ENCODE measurements at regions not wholly inside any gene's neighbourhood (a gene's known extent, or its start where the extent isn't known, plus 50 kb on each side); places are given as distances from the start of the nearest gene placed in this dataset.

GRCh38 chrX:46374371-46374770 lies 170.8 kb downstream of the ZNF674 start:
- no peak overlapping the region for H3K27ac ChIP-seq
- no peaks in the 10 kb centered on the region for H3K4me1 ChIP-seq
- no peak for TF ChIP-seq CTCF (IDR thresholded peaks at IDR 0.05)
- no peak for TF ChIP-seq POLR2AphosphoS5 (IDR thresholded peaks at IDR 0.05; ENCODE audit: insufficient read depth in 1 of 2, low read depth in 1 of 2)
- no peak for TF ChIP-seq POLR2A (IDR thresholded peaks at IDR 0.05)
- intact Hi-C loops (cut with DNase I): no loop called here
- H3K4me3 ChIP-seq: no peak overlapping the region
- no peaks in the 10 kb centered on the region for H3K27me3 ChIP-seq
- no peaks in the 10 kb centered on the region for H3K36me3 ChIP-seq
- H3K9me3 ChIP-seq: no peaks in the 10 kb centered on the region
- DNase-seq (ENCODE audit: extremely low spot score in 2 of 2): no peak

GRCh38 chrX:46367491-46367890 lies 177.7 kb downstream of the ZNF674 start:
- TF ChIP-seq CTCF (IDR thresholded peaks at IDR 0.05) (no peak), POLR2A (IDR thresholded peaks at IDR 0.05) (no peak), POLR2AphosphoS5 (IDR thresholded peaks at IDR 0.05; ENCODE audit: insufficient read depth in 1 of 2, low read depth in 1 of 2) (no peak)
- no peaks in the 10 kb centered on the region for H3K9me3 ChIP-seq
- no peaks in the 10 kb centered on the region for H3K27me3 ChIP-seq
- H3K4me3 ChIP-seq: no peak overlapping the region
- no peak overlapping the region for H3K27ac ChIP-seq
- H3K36me3 ChIP-seq: no peaks in the 10 kb centered on the region
- no peak for DNase-seq (ENCODE audit: extremely low spot score in 2 of 2)
- intact Hi-C loops (cut with DNase I): no loop called here
- no peaks in the 10 kb centered on the region for H3K4me1 ChIP-seq

GRCh38 chrX:46366381-46367207 lies 178.6 kb downstream of the ZNF674 start:
- Histone ChIP-seq H3K27ac (no peak overlapping the region), H3K36me3 (no peaks in the 10 kb centered on the region), H3K9me3 (no peaks in the 10 kb centered on the region), H3K4me3 (no peak overlapping the region), H3K27me3 (no peaks in the 10 kb centered on the region), H3K4me1 (no peaks in the 10 kb centered on the region)
- TF ChIP-seq CTCF (IDR thresholded peaks at IDR 0.05) (no peak), POLR2A (IDR thresholded peaks at IDR 0.05) (no peak), POLR2AphosphoS5 (IDR thresholded peaks at IDR 0.05; ENCODE audit: insufficient read depth in 1 of 2, low read depth in 1 of 2) (no peak)
- intact Hi-C loops (cut with DNase I): no loop called here
- no peak for DNase-seq (ENCODE audit: extremely low spot score in 2 of 2)

GRCh38 chrX:46354481-46354880 lies 190.7 kb downstream of the ZNF674 start:
- TF ChIP-seq POLR2AphosphoS5 (IDR thresholded peaks at IDR 0.05; ENCODE audit: insufficient read depth in 1 of 2, low read depth in 1 of 2): no peak
- no peak for TF ChIP-seq CTCF (IDR thresholded peaks at IDR 0.05)
- no peak for TF ChIP-seq POLR2A (IDR thresholded peaks at IDR 0.05)
- Histone ChIP-seq H3K9me3 (no peaks in the 10 kb centered on the region), H3K27ac (no peak overlapping the region), H3K4me1 (no peaks in the 10 kb centered on the region), H3K4me3 (no peak overlapping the region), H3K36me3 (no peaks in the 10 kb centered on the region), H3K27me3 (no peaks in the 10 kb centered on the region)
- intact Hi-C loops (cut with DNase I): no loop called here
- no peak for DNase-seq (ENCODE audit: extremely low spot score in 2 of 2)

GRCh38 chrX:46341767-46342322 lies 203.4 kb downstream of the ZNF674 start:
- TF ChIP-seq POLR2AphosphoS5 (IDR thresholded peaks at IDR 0.05; ENCODE audit: insufficient read depth in 1 of 2, low read depth in 1 of 2): no peak
- no peak for TF ChIP-seq POLR2A (IDR thresholded peaks at IDR 0.05)
- no peak for TF ChIP-seq CTCF (IDR thresholded peaks at IDR 0.05)
- intact Hi-C loops (cut with DNase I): no loop called here
- H3K4me1 ChIP-seq: no peaks in the 10 kb centered on the region

More at GRCh38 chrX:46341767-46342322, 203.4 kb downstream of the ZNF674 start:
- no peak overlapping the region for H3K27ac ChIP-seq
- no peaks in the 10 kb centered on the region for H3K9me3 ChIP-seq
- no peaks in the 10 kb centered on the region for H3K27me3 ChIP-seq
- no peak for DNase-seq (ENCODE audit: extremely low spot score in 2 of 2)
- H3K36me3 ChIP-seq: no peaks in the 10 kb centered on the region
- H3K4me3 ChIP-seq: no peak overlapping the region
